ENCODE measurements at regions not wholly inside any gene's neighbourhood (a gene's known extent, or its start where the extent isn't known, plus 50 kb on each side); places are given as distances from the start of the nearest gene placed in this dataset.

DNA sequence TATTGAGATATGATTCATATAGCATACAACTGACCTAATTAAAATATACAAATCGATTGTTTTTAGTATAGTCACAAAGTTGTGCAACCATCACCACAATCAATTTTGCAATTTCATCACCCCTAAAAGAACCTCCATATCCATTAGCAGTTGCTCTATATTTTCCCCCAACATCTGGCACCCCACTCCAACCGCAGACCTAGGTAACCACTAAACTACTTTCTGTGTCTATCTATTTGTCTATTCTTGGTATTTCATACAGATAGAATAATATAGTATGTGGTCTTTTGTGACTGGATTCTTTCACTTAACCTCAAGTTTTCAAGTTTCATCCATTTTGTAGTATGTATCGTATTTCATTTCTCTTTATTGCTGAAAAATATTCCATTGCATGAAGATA lies 126.0 kb upstream of the CRY1 start:
- no peak overlapping the region for H3K4me3 ChIP-seq
- no peaks in the 10 kb centered on the region for H3K9me3 ChIP-seq
- TF ChIP-seq CTCF (IDR thresholded peaks at IDR 0.05) (no peak), POLR2AphosphoS5 (IDR thresholded peaks at IDR 0.05) (no peak), POLR2A (IDR thresholded peaks at IDR 0.05) (no peak)
- intact Hi-C loops (cut with DNase I): no loop called here
- no peaks in the 10 kb centered on the region for H3K27me3 ChIP-seq (replicated peaks; ENCODE audit: insufficient read depth)
- H3K27ac ChIP-seq: no peak overlapping the region
- no peaks in the 10 kb centered on the region for H3K4me1 ChIP-seq (replicated peaks)
- WGBS: 88% methylated on average over 3 of the region's 3 CpGs
- no peaks in the 10 kb centered on the region for H3K36me3 ChIP-seq
- DNase-seq (ENCODE audit: low spot score): no peak

- no peaks in the 10 kb centered on the region for H3K4me1 ChIP-seq (replicated peaks)
- H3K9me3 ChIP-seq: no peaks in the 10 kb centered on the region
- no peak overlapping the region for H3K27ac ChIP-seq
- H3K4me3 ChIP-seq: no peak overlapping the region
- no peak for TF ChIP-seq CTCF (IDR thresholded peaks at IDR 0.05)
- no peak for TF ChIP-seq POLR2AphosphoS5 (IDR thresholded peaks at IDR 0.05)
- TF ChIP-seq POLR2A (IDR thresholded peaks at IDR 0.05): no peak
- intact Hi-C loops (cut with DNase I): no loop called here
- no peaks in the 10 kb centered on the region for H3K36me3 ChIP-seq
- DNase-seq (ENCODE audit: low spot score): no peak
- H3K27me3 ChIP-seq (replicated peaks; ENCODE audit: insufficient read depth): no peaks in the 10 kb centered on the region
Observed at GRCh38 chr12:107221913-107222312, 128.6 kb upstream of the CRY1 start.

DNA sequence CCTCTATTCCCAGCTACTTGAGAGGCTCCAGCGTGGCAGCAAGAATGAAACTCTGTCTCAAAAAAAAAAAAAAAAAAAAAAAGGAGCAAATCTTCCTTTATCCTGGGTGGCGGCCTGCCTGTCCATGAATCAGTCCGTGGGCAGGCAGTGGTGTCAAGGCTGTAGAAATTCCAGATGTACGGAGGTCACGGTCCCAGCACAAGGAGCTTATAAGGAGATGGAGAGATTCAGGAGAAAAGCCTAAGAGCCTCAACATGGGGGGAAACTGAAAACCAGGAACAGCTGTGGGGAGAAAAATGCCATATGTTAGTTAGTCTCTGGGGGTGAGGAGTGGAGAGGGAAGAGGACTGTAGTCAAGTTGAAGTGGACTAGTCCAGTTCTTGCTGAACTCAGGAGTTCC lies 130.5 kb upstream of the CRY1 start:
- Histone ChIP-seq H3K4me3 (no peak overlapping the region), H3K27me3 (replicated peaks; ENCODE audit: insufficient read depth) (peaks cover 2% of the 10 kb centered on the region), H3K27ac (no peak overlapping the region), H3K9me3 (no peaks in the 10 kb centered on the region), H3K36me3 (no peaks in the 10 kb centered on the region), H3K4me1 (replicated peaks) (no peaks in the 10 kb centered on the region)
- DNase-seq (ENCODE audit: low spot score): no peak
- 73% methylated on average over 5 of the region's 5 CpGs for WGBS
- TF ChIP-seq POLR2AphosphoS5 (IDR thresholded peaks at IDR 0.05): no peak
- TF ChIP-seq CTCF (IDR thresholded peaks at IDR 0.05): no peak
- TF ChIP-seq POLR2A (IDR thresholded peaks at IDR 0.05): no peak
- intact Hi-C loops (cut with DNase I): no loop called here

- DNase-seq (ENCODE audit: low spot score): no peak
- Histone ChIP-seq H3K4me3 (no peak overlapping the region), H3K27ac (no peak overlapping the region), H3K36me3 (no peaks in the 10 kb centered on the region), H3K27me3 (replicated peaks; ENCODE audit: insufficient read depth) (peaks cover 2% of the 10 kb centered on the region), H3K9me3 (no peaks in the 10 kb centered on the region), H3K4me1 (replicated peaks) (no peaks in the 10 kb centered on the region)
- no peak for TF ChIP-seq CTCF (IDR thresholded peaks at IDR 0.05)
- no peak for TF ChIP-seq POLR2A (IDR thresholded peaks at IDR 0.05)
- no peak for TF ChIP-seq POLR2AphosphoS5 (IDR thresholded peaks at IDR 0.05)
- intact Hi-C loops (cut with DNase I): no loop called here
- WGBS: 72% methylated on average over 6 of the region's 6 CpGs
Observed at GRCh38 chr12:107225635-107226034, 132.3 kb upstream of the CRY1 start.

GRCh38 chr12:107226126-107226525 lies 132.8 kb upstream of the CRY1 start:
- Histone ChIP-seq H3K4me1 (replicated peaks) (no peaks in the 10 kb centered on the region), H3K27me3 (replicated peaks; ENCODE audit: insufficient read depth) (peaks cover 2% of the 10 kb centered on the region), H3K9me3 (no peaks in the 10 kb centered on the region), H3K27ac (no peak overlapping the region), H3K4me3 (no peak overlapping the region), H3K36me3 (no peaks in the 10 kb centered on the region)
- no peak for TF ChIP-seq CTCF (IDR thresholded peaks at IDR 0.05)
- no peak for TF ChIP-seq POLR2AphosphoS5 (IDR thresholded peaks at IDR 0.05)
- TF ChIP-seq POLR2A (IDR thresholded peaks at IDR 0.05): no peak
- DNase-seq (ENCODE audit: low spot score): no peak
- intact Hi-C loops (cut with DNase I): no loop called here
- WGBS: 60% methylated on average over 2 of the region's 2 CpGs
